Fibroblast of skin of left biceps (primary cell): ENCODE measurements at regions not wholly inside any gene's neighbourhood (a gene's known extent, or its start where the extent isn't known, plus 50 kb on each side); places are given as distances from the start of the nearest gene placed in this dataset.
"Not testable (repeated sequence)": the region's sequence is repeated elsewhere in the genome, so short reads cannot be mapped to it uniquely, and the experiment has no call there.

Experiments
- DNase-seq, 2 experiments: peaks; one replicate each; pipeline ENCODE4 v3.0.0-alpha.2; 2013; ENCODE audit warnings: low read depth in 2 of 2

- no peak for DNase-seq
These were observed 59.2 kb upstream of the CSNK1A1L start for GRCh38 chr13:37164635-37165034.

GRCh38 chr13:37163641-37164265 is 58.3 kb upstream of the CSNK1A1L start:
- DNase-seq, result peak; percentile 45 to 64

GRCh38 chr13:37158481-37158880 is 53.0 kb upstream of the CSNK1A1L start:
- no peak for DNase-seq

GRCh38 chr13:37155613-37156097 is 50.2 kb upstream of the CSNK1A1L start:
- not testable (repeated sequence) for DNase-seq
